Fibroblast of lung (primary cell): ENCODE measurements at regions not wholly inside any gene's neighbourhood (a gene's known extent, or its start where the extent isn't known, plus 50 kb on each side); places are given as distances from the start of the nearest gene placed in this dataset.

Experiments used
- DNase-seq, 2 donors: peaks; one replicate each; pipeline versions ENCODE4 v3.0.0 to v3.0.0-alpha.2; 2010; ENCODE audit warnings: low read depth in 2 of 2
- H2AFZ ChIP-seq: 2 replicates; pipeline ENCODE4 v1.5.1; 2012; ENCODE audit warnings: low read length, control low read depth, inconsistent platforms
- H3K27ac ChIP-seq: 2 replicates; pipeline ENCODE4 v1.5.1; 2011; ENCODE audit warnings: low read length, control low read depth; ENCODE audit not compliant: insufficient read depth
- H3K27me3 ChIP-seq: 2 replicates; pipeline ENCODE4 v1.5.1; 2011; ENCODE audit warnings: mild to moderate bottlenecking, low read length; ENCODE audit not compliant: control insufficient read depth, insufficient read depth
- H3K36me3 ChIP-seq: 2 replicates; pipeline ENCODE4 v1.5.1; 2011; ENCODE audit warnings: low read length; ENCODE audit not compliant: control insufficient read depth, insufficient read depth
- H3K4me1 ChIP-seq: 2 replicates; pipeline ENCODE4 v1.5.1; 2011; ENCODE audit warnings: low read length; ENCODE audit not compliant: control insufficient read depth, insufficient read depth; ENCODE audit errors: extremely low read depth
- H3K4me2 ChIP-seq: 2 replicates; pipeline ENCODE4 v1.5.1; 2011; ENCODE audit warnings: low read length, control low read depth; ENCODE audit not compliant: insufficient read depth; ENCODE audit errors: extremely low read depth
- H3K4me3 ChIP-seq, 4 experiments: fragments of 200-600 bp in 1 of 4; sonication (generic) in 1 of 4; replicated peaks in 1 of 4; 2 replicates each; pipeline ENCODE4 v1.5.1; 2011 to 2016; ENCODE audit warnings: low read length in 4 of 4, low read depth in 3 of 4, mild to moderate bottlenecking in 3 of 4, control low read depth in 2 of 4, inconsistent platforms in 1 of 4, mixed read lengths in 1 of 4; ENCODE audit not compliant: insufficient read depth in 1 of 4; ENCODE audit errors: control extremely low read depth in 1 of 4
- H3K79me2 ChIP-seq: 2 replicates; pipeline ENCODE4 v1.5.1; 2012; ENCODE audit warnings: mild to moderate bottlenecking, low read length, inconsistent platforms; ENCODE audit not compliant: control insufficient read depth, insufficient read depth
- H3K9ac ChIP-seq: 2 replicates; pipeline ENCODE4 v1.5.1; 2011; ENCODE audit warnings: mild to moderate bottlenecking, low read length, control low read depth; ENCODE audit not compliant: insufficient read depth
- H3K9me3 ChIP-seq: 2 replicates; pipeline ENCODE4 v1.5.1; 2012; ENCODE audit warnings: low read depth, low read length; ENCODE audit not compliant: control insufficient read depth, insufficient read depth
- H4K20me1 ChIP-seq: 2 replicates; pipeline ENCODE4 v1.5.1; 2011; ENCODE audit warnings: low read length; ENCODE audit not compliant: control insufficient read depth, insufficient read depth; ENCODE audit errors: extremely low read depth
- CTCF ChIP-seq, 2 donors: IDR thresholded peaks in 1 of 2; conservative IDR thresholded peaks in 1 of 2; 1 replicate in 1 of 2; 2 replicates in 1 of 2; pipeline ENCODE4 v1.5.1; 2011 to 2012; ENCODE audit warnings: low read length in 2 of 2, control low read depth in 1 of 2, inconsistent platforms in 1 of 2, low read depth in 1 of 2, mild to moderate bottlenecking in 1 of 2
- EZH2 ChIP-seq: IDR thresholded peaks from 2 replicates; pipeline ENCODE4 v1.5.1; 2012; ENCODE audit warnings: low read length, control low read depth, mild to moderate bottlenecking; ENCODE audit errors: missing control alignments

DNA sequence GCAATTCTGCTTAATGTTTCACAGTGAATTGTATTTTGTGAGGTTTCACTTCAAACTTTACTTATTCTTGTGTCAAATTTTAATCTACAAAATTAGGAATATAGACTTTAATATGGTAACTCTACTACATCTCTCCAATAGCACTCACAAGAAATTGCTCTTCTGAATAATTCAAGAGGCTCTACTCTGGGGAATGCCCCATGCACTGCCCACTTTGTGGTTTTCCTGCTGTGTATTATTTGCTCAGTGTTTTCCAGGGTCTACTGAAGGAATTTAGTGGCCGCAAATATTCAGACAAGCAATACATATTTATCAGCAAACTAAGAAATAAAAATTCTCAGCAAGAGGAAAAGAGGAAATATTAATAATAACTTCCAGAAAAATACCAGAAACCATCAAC is 611.4 kb downstream of the TNS3 start:
- no peak overlapping the region for H2AFZ ChIP-seq
- no peaks in the 10 kb centered on the region for H4K20me1 ChIP-seq
- DNase-seq: no peak
- no peaks in the 10 kb centered on the region for H3K9me3 ChIP-seq
- no peak for TF ChIP-seq CTCF (conservative IDR thresholded peaks at IDR 0.05 in 1 of 2, IDR thresholded peaks at IDR 0.05 in 1 of 2; ENCODE audit: low read depth in 1 of 2, low read length in 2 of 2)
- TF ChIP-seq EZH2: no peak
- H3K4me3 ChIP-seq: no peak overlapping the region
- H3K27me3 ChIP-seq: no peaks in the 10 kb centered on the region
- no peaks in the 10 kb centered on the region for H3K79me2 ChIP-seq
- no peaks in the 10 kb centered on the region for H3K36me3 ChIP-seq
- H3K4me2 ChIP-seq: no peak overlapping the region
- peaks cover 3% of the 10 kb centered on the region for H3K4me1 ChIP-seq
- H3K9ac ChIP-seq: no peak overlapping the region
- no peak overlapping the region for H3K27ac ChIP-seq

DNA sequence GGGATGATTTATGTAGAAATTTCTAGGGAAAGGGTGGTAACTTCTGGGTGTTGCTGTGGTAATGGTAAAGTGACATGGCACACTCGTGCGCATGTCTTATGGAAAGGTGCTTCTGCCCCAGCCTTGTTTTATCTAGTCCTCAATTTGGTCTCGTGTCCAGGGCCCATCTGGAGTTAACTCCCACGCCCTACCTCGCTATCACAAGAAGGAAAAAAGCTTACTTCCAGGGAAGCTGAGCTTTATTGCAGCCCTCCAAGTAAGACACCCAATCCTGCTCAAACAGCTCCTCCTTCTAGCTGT is 611.8 kb downstream of the TNS3 start:
- Histone ChIP-seq H3K27me3 (no peaks in the 10 kb centered on the region), H3K9me3 (no peaks in the 10 kb centered on the region), H3K79me2 (no peaks in the 10 kb centered on the region), H3K4me3 (no peak overlapping the region), H3K27ac (no peak overlapping the region), H3K36me3 (no peaks in the 10 kb centered on the region), H4K20me1 (no peaks in the 10 kb centered on the region), H2AFZ (no peak overlapping the region), H3K4me1 (peaks cover 3% of the 10 kb centered on the region), H3K4me2 (no peak overlapping the region), H3K9ac (no peak overlapping the region)
- TF ChIP-seq EZH2 (no peak), CTCF (conservative IDR thresholded peaks at IDR 0.05 in 1 of 2, IDR thresholded peaks at IDR 0.05 in 1 of 2; ENCODE audit: low read depth in 1 of 2, low read length in 2 of 2) (no peak)
- DNase-seq: no peak

- no peaks in the 10 kb centered on the region for H3K36me3 ChIP-seq
- no peaks in the 10 kb centered on the region for H3K79me2 ChIP-seq
- no peaks in the 10 kb centered on the region for H3K9me3 ChIP-seq
- H3K4me2 ChIP-seq: no peak overlapping the region
- TF ChIP-seq CTCF (conservative IDR thresholded peaks at IDR 0.05 in 1 of 2, IDR thresholded peaks at IDR 0.05 in 1 of 2; ENCODE audit: low read depth in 1 of 2, low read length in 2 of 2): no peak
- TF ChIP-seq EZH2: no peak
- H4K20me1 ChIP-seq: no peaks in the 10 kb centered on the region
- H3K9ac ChIP-seq: no peak overlapping the region
- H3K27ac ChIP-seq: no peak overlapping the region
- peaks cover 3% of the 10 kb centered on the region for H3K4me1 ChIP-seq
- H2AFZ ChIP-seq: no peak overlapping the region
- H3K27me3 ChIP-seq: no peaks in the 10 kb centered on the region
- DNase-seq: peak; percentile 32 to 86
- no peak overlapping the region for H3K4me3 ChIP-seq
These were observed 612.4 kb downstream of the TNS3 start for GRCh38 chr7:46969303-46970130.
